HG02943 (cell line): ENCODE measurements at regions not wholly inside any gene's neighbourhood (a gene's known extent, or its start where the extent isn't known, plus 50 kb on each side); places are given as distances from the start of the nearest gene placed in this dataset.
"Not testable (repeated sequence)": the region's sequence is repeated elsewhere in the genome, so short reads cannot be mapped to it uniquely, and the experiment has no call there.

Experiments
- ATAC-seq: cut with Tn5 transposase; IDR thresholded peaks from one replicate; pipeline ENCODE4 v1.9.1; 2021; ENCODE audit warnings: mild to moderate bottlenecking, low read depth, moderate library complexity; ENCODE audit not compliant: unreplicated experiment

GRCh38 chr6:21906826-21907225 is 313.3 kb downstream of the SOX4 start:
- no peak for ATAC-seq

GRCh38 chr6:21907291-21907690 is 313.7 kb downstream of the SOX4 start:
- no peak for ATAC-seq

GRCh38 chr6:21908161-21908848 is 314.8 kb downstream of the SOX4 start:
- ATAC-seq, result no peak

- ATAC-seq, result no peak
These were observed 315.8 kb downstream of the SOX4 start for GRCh38 chr6:21909321-21909720.

GRCh38 chr6:21911208-21911607 is 317.7 kb downstream of the SOX4 start:
- ATAC-seq, result no peak

- ATAC-seq, result no peak
These were observed 318.7 kb downstream of the SOX4 start for GRCh38 chr6:21912151-21912832.

- ATAC-seq, result no peak
These were observed 320.8 kb downstream of the SOX4 start for GRCh38 chr6:21914121-21914973.

GRCh38 chr6:21915707-21916260 is 322.2 kb downstream of the SOX4 start:
- no peak for ATAC-seq

GRCh38 chr6:21918041-21918440 is 324.5 kb downstream of the SOX4 start:
- ATAC-seq, result no peak

GRCh38 chr6:21918666-21919065 is 325.1 kb downstream of the SOX4 start:
- no peak for ATAC-seq

GRCh38 chr6:21922086-21922485 is 328.5 kb downstream of the SOX4 start:
- no peak for ATAC-seq

- no peak for ATAC-seq
These were observed 330.5 kb downstream of the SOX4 start for GRCh38 chr6:21924002-21924401.

- no peak for ATAC-seq
These were observed 335.3 kb downstream of the SOX4 start for GRCh38 chr6:21928827-21929226.

GRCh38 chr6:21931641-21932335 is 338.2 kb downstream of the SOX4 start:
- ATAC-seq, result no peak

GRCh38 chr6:21933351-21933750 is 339.8 kb downstream of the SOX4 start:
- ATAC-seq, result no peak

- ATAC-seq, result no peak
These were observed 341.6 kb downstream of the SOX4 start for GRCh38 chr6:21935142-21935541.

GRCh38 chr6:21935561-21936028 is 342.0 kb downstream of the SOX4 start:
- no peak for ATAC-seq

- no peak for ATAC-seq
These were observed 343.9 kb downstream of the SOX4 start for GRCh38 chr6:21937466-21937865.

GRCh38 chr6:21939066-21939465 is 345.5 kb downstream of the SOX4 start:
- ATAC-seq, result not testable (repeated sequence)

- no peak for ATAC-seq
These were observed 348.4 kb downstream of the SOX4 start for GRCh38 chr6:21941926-21942325.
